CD1c-positive myeloid dendritic cell (primary cell): ENCODE measurements at regions not wholly inside any gene's neighbourhood (a gene's known extent, or its start where the extent isn't known, plus 50 kb on each side); places are given as distances from the start of the nearest gene placed in this dataset.

Source experiments
- DNase-seq: peaks from one replicate; pipeline ENCODE4 v3.0.0-alpha.2; 2016; ENCODE audit errors: extremely low spot score

DNA sequence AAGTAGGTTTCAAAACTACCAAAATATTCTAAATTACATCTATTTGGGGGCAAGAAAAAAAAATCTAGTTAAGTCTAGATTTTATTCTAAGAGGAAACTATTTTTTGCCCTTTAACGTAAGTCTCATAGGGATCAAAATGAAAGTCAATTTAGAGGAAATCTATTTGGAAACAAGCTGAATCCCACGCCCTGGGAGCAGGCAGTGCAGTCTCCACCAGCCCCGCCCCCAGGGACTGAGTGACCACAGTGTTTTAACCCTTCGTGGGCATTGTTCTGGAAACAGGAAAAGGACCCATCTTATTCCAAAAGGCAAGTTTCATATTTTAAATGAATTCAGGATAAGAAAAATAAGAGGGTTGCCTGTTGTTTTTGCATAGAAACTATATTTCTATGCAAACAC is 209.7 kb downstream of the SPRY2 start:
- DNase-seq = peak; percentile 82

DNA sequence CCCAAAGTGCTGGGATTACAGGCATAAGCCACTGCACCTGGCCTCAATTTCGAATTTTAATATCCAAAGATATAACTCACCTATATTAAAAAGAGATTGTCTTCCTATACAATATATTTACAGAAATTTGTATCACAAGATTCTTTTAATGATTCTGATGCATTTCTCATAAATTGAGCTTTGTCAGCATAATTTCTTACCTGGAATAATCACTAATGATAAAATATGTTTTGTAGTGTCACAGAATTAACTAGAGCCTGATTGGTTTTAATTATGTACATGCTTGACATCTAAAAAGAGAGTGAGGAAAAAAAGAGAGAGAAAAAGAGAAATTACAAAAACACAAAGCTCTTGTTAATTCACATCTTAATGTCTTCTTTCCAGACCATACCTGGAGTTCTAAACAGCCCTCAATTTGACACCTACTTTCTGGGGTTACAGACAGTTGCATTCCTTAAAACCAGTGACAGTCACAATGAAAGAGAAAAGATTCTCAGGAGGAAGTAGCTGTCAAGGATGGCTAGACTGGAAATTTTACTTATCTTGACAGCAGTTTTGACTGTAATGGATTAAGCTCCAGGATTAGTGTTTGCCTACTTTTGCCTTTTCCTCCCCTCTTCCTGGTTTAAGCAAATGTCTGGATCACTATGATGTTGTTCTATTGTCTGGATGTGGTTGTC is 214.4 kb downstream of the SPRY2 start:
- no peak for DNase-seq

DNA sequence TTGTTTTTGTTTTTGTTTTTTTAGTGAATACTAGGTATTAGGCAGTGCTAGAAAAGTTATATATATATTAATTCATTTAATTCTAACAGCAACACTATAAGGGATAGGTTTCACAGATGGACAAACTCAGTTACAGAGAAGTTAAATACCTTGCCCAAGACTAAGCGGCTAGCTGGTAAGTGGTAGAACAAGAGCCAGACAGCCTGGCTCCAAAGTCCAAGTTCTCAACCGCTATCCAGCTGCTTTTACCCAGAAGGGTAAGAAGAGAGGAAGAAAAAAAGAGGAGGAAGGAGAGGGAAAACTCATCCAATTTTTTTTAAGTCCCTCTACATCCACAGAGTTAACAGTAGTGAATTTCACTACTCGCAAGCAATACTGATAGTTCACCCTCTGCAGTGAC is 217.0 kb downstream of the SPRY2 start:
- no peak for DNase-seq

GRCh38 chr13:80121038-80121437 is 219.9 kb downstream of the SPRY2 start:
- no peak for DNase-seq

GRCh38 chr13:80118506-80118905 is 222.4 kb downstream of the SPRY2 start:
- no peak for DNase-seq

- DNase-seq = no peak
Observed at GRCh38 chr13:80118099-80118498, 222.8 kb downstream of the SPRY2 start.

DNA sequence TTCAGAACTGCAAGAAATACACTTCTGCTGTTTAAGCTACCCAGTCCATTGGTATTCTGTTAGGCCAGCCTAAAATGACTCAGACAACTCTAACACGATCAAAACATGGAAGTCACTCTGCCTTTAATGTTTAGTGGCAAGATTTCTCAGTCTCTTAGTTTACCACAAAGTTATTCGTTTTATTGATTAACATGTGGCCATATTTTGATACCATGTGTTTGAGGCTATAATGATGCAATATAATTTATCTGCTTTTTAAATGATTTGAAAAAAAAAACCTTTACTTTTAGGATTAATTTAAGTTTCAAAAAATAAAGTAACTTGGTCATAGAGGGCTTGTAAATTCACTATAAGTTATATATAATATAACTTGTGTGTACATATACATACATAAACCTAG is 223.4 kb downstream of the SPRY2 start:
- DNase-seq = no peak

GRCh38 chr13:80116107-80116506 is 224.8 kb downstream of the SPRY2 start:
- DNase-seq = no peak

GRCh38 chr13:80115616-80116015 is 225.3 kb downstream of the SPRY2 start:
- DNase-seq = no peak

- no peak for DNase-seq
Observed at GRCh38 chr13:80113714-80114454, 227.0 kb downstream of the SPRY2 start.

- DNase-seq = peak; percentile 22
Observed at GRCh38 chr13:80109303-80109702, 231.6 kb downstream of the SPRY2 start.

- DNase-seq = no peak
Observed at GRCh38 chr13:80105350-80105749, 235.6 kb downstream of the SPRY2 start.

- DNase-seq = no peak
Observed at GRCh38 chr13:80101040-80101439, 239.9 kb downstream of the SPRY2 start.

DNA sequence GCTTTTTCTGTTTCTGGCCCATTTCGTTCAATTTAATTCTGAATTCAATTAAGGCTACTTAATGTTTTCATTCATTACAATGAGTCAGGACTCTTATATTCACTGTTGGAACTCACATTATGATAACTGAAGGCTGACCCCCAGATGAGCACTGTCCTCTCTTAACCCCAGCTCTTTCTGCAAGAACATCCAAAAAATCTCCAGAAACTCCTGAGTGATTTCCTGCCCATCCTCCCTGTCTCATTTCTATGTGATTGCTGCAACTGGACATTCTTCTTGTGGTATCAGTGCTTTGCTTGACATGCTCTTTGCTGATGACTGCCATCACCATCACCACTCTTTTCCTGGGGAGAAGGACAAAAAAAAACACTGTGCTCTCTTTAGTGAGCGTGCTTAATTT is 240.3 kb downstream of the SPRY2 start:
- no peak for DNase-seq

- no peak for DNase-seq
Observed at GRCh38 chr13:80097561-80097960, 243.4 kb downstream of the SPRY2 start.

- no peak for DNase-seq
Observed at GRCh38 chr13:80096383-80096782, 244.5 kb downstream of the SPRY2 start.

GRCh38 chr13:80094526-80094925 is 246.4 kb downstream of the SPRY2 start:
- no peak for DNase-seq

GRCh38 chr13:80093888-80094287 is 247.0 kb downstream of the SPRY2 start:
- DNase-seq = no peak

GRCh38 chr13:80086304-80086721 is 254.6 kb downstream of the SPRY2 start:
- no peak for DNase-seq

- DNase-seq = peak; percentile 10
Observed at GRCh38 chr13:80083853-80084676, 256.9 kb downstream of the SPRY2 start.

GRCh38 chr13:80083081-80083852 is 257.7 kb downstream of the SPRY2 start:
- no peak for DNase-seq
